Liver (tissue), 3 donors: ENCODE measurements at regions not wholly inside any gene's neighbourhood (a gene's known extent, or its start where the extent isn't known, plus 50 kb on each side); places are given as distances from the start of the nearest gene placed in this dataset.

Experiments used
- GABPA ChIP-seq, 2 donors: IDR thresholded peaks in 1 of 2; conservative IDR thresholded peaks in 1 of 2; 2 replicates each; pipeline ENCODE4 v1.6.1; 2016; ENCODE audit warnings: antibody characterized with exemption in 2 of 2, mild to moderate bottlenecking in 1 of 2, moderate library complexity in 1 of 2
- HNF4A ChIP-seq, 2 donors: conservative IDR thresholded peaks; 2 replicates each; pipeline ENCODE4 v1.6.1; 2016; ENCODE audit warnings: antibody characterized with exemption in 2 of 2, mild to moderate bottlenecking in 2 of 2
- JUND ChIP-seq, 2 donors: IDR thresholded peaks; 2 replicates each; pipeline ENCODE4 v1.6.1; 2016; ENCODE audit warnings: antibody characterized with exemption in 2 of 2
- MAX ChIP-seq: IDR thresholded peaks from 2 replicates; pipeline ENCODE4 v1.6.1; 2016; ENCODE audit warnings: antibody characterized with exemption
- RAD21 ChIP-seq, 2 donors: IDR thresholded peaks; 2 replicates each; pipeline ENCODE4 v1.6.1; 2016; ENCODE audit warnings: antibody characterized with exemption in 2 of 2, mild to moderate bottlenecking in 2 of 2
- YY1 ChIP-seq: IDR thresholded peaks from 2 replicates; pipeline ENCODE4 v1.6.1; 2016; ENCODE audit warnings: antibody characterized with exemption, mild to moderate bottlenecking
- ZBTB33 ChIP-seq: IDR thresholded peaks from 2 replicates; pipeline ENCODE4 v1.6.1; 2016; ENCODE audit warnings: antibody characterized with exemption
- TF ChIP-seq, protein P1 (sequence below): fragments of 150-350 bp; IDR thresholded peaks from 2 replicates; pipeline ENCODE4 v1.5.1; 2017; ENCODE audit warnings: improper control_type of control experiment, low read depth, low read length; ENCODE audit not compliant: missing input control
- donor health status: healthy.
- donor health status: healthy.

GRCh38 chr4:80144676-80145470 is 52.4 kb upstream of the PRDM8 start:
- TF ChIP-seq RAD21 (IDR thresholded peaks at IDR 0.05) (no peak), GABPA (IDR thresholded peaks at IDR 0.05 in 1 of 2, conservative IDR thresholded peaks at IDR 0.05 in 1 of 2) (no peak), HNF4A (conservative IDR thresholded peaks at IDR 0.05) (no peak), JUND (IDR thresholded peaks at IDR 0.05) (no peak), YY1 (no peak), ZBTB33 (no peak), MAX (no peak)
- TF ChIP-seq, protein P1, sequence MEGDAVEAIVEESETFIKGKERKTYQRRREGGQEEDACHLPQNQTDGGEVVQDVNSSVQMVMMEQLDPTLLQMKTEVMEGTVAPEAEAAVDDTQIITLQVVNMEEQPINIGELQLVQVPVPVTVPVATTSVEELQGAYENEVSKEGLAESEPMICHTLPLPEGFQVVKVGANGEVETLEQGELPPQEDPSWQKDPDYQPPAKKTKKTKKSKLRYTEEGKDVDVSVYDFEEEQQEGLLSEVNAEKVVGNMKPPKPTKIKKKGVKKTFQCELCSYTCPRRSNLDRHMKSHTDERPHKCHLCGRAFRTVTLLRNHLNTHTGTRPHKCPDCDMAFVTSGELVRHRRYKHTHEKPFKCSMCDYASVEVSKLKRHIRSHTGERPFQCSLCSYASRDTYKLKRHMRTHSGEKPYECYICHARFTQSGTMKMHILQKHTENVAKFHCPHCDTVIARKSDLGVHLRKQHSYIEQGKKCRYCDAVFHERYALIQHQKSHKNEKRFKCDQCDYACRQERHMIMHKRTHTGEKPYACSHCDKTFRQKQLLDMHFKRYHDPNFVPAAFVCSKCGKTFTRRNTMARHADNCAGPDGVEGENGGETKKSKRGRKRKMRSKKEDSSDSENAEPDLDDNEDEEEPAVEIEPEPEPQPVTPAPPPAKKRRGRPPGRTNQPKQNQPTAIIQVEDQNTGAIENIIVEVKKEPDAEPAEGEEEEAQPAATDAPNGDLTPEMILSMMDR, result no peak
